PC-3 (cell line): ENCODE measurements at regions not wholly inside any gene's neighbourhood (a gene's known extent, or its start where the extent isn't known, plus 50 kb on each side); places are given as distances from the start of the nearest gene placed in this dataset.

ENCODE experiments used
- EZH2 ChIP-seq: fragments of 300-600 bp; sonication (generic); IDR thresholded peaks from one replicate; pipeline ENCODE4 v1.6.1; 2017; ENCODE audit warnings: antibody characterized with exemption, mild to moderate bottlenecking, low read length; ENCODE audit not compliant: unreplicated experiment
- EZH2phosphoT487 ChIP-seq: fragments of 300-600 bp; sonication (generic); IDR thresholded peaks from 2 replicates; pipeline ENCODE4 v1.6.1; 2018; ENCODE audit warnings: mild to moderate bottlenecking, antibody characterized with exemption, low read length, borderline replicate concordance
- TF ChIP-seq, protein P1 (sequence below): fragments of 300-600 bp; sonication (generic); conservative IDR thresholded peaks from 2 replicates; pipeline ENCODE4 v1.5.1; 2017; ENCODE audit warnings: antibody characterized with exemption, low read depth, mild to moderate bottlenecking, low read length

DNA sequence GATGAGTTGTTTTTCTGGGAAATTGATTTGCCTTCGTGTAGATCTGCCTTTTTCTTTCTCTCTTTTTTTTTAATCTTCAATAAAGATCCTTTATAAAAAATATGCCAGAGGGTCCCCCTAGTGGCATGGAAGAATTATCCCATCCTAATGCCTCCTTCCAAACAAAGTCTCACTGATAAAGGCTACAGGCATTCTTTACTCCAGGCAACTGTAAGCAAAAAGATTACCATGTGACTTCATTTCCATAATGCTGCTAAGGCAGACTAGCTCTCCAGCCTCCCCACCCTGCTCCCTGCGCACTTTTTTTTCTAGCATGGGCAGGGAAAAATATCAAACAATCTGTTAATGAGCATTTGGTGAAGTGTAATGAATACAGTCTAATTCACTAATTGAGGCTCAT lies 220.2 kb upstream of the CDH8 start:
- TF ChIP-seq, protein P1, sequence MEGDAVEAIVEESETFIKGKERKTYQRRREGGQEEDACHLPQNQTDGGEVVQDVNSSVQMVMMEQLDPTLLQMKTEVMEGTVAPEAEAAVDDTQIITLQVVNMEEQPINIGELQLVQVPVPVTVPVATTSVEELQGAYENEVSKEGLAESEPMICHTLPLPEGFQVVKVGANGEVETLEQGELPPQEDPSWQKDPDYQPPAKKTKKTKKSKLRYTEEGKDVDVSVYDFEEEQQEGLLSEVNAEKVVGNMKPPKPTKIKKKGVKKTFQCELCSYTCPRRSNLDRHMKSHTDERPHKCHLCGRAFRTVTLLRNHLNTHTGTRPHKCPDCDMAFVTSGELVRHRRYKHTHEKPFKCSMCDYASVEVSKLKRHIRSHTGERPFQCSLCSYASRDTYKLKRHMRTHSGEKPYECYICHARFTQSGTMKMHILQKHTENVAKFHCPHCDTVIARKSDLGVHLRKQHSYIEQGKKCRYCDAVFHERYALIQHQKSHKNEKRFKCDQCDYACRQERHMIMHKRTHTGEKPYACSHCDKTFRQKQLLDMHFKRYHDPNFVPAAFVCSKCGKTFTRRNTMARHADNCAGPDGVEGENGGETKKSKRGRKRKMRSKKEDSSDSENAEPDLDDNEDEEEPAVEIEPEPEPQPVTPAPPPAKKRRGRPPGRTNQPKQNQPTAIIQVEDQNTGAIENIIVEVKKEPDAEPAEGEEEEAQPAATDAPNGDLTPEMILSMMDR = peak; percentile 40; the same call in 1 of the 2 replicates
- TF ChIP-seq EZH2 (no peak), EZH2phosphoT487 (no peak)
